ENCODE measurements at regions not wholly inside any gene's neighbourhood (a gene's known extent, or its start where the extent isn't known, plus 50 kb on each side); places are given as distances from the start of the nearest gene placed in this dataset.

DNA sequence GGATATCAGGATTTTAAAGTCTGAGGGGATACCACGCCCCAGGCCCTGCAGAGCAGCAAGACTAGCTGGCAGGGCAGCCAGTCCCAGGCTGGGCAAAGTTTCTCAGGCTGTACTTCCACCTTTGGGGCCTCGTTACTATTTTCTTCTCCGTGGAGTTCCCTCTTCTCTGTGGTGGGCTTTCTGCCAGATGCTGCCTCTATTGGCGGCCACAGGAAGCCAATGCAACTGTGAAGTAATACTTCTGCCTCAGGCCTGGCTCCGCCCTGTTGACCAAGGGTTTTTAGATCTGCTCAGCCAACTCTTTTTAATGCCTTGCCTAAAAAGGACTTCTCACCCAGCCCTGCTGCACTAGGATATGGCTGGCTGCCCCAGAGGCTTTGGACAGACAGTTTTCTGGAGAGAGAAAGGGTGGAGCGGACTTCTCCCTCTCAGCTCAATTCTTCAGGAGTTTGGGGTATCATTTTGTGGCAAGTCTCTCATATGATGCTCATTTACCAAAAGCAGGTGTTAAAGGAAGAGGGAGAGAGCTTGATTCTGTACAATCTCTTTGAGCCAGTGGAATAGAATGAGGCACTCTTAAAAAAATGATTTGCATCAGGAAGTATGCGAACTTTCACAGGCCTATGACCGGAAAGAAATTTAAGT lies 67.4 kb downstream of the HHEX start:
- WGBS (ENCODE audit: insufficient coverage, low coverage, missing lambda C conversion rate), result 2% methylated on average over 6 of the region's 8 CpGs
- Histone ChIP-seq H3K9me1 (ENCODE audit: control insufficient read depth, insufficient read depth, low read length) (no peaks in the 10 kb centered on the region), H3K27me3 (ENCODE audit: control insufficient read depth in 2 of 2, insufficient read depth in 2 of 2, low read length in 2 of 2) (no peaks in the 10 kb centered on the region), H3K4me1 (replicated peaks in 1 of 2; ENCODE audit: control insufficient read depth in 2 of 2, insufficient read depth in 2 of 2, low read length in 2 of 2) (peaks cover 15 to 62% of the 10 kb centered on the region in 2 experiments), H3K36me3 (ENCODE audit: control insufficient read depth, insufficient read depth, low read length) (no peaks in the 10 kb centered on the region), H3K27ac (ENCODE audit: extremely low read depth, low read depth, low read length) (peak overlapping the region; percentile 97), H3K4me3 (peak overlapping the region; percentile 18), H3K9ac (ENCODE audit: insufficient read depth in 1 of 2, low read depth in 2 of 2, low read length in 2 of 2) (peak overlapping the region; percentile 79 to 82), H3K9me3 (replicated peaks; ENCODE audit: control insufficient read depth, insufficient read depth, low read depth, low read length) (no peaks in the 10 kb centered on the region), H4K20me1 (replicated peaks; ENCODE audit: control insufficient read depth, insufficient read depth, low read length) (no peaks in the 10 kb centered on the region), H2AFZ (ENCODE audit: low read depth, low read length) (peak overlapping the region; percentile 68), H3K79me2 (ENCODE audit: control insufficient read depth, insufficient read depth, low read length) (peaks cover 3% of the 10 kb centered on the region; the same call in 1 of the 3 replicates), H3K4me2 (ENCODE audit: insufficient read depth, low read length) (peak overlapping the region; percentile 76)
- DNase-seq (ENCODE audit: extremely low read depth in 1 of 4, low spot score in 3 of 4) (peak; percentile 38 to 90 (median 58)), FAIRE-seq (peak; percentile 86), ATAC-seq (peak; percentile 81)
- in situ Hi-C loops (cut with MboI) (loop anchor here (5.0 kb wide), 2 partner anchors 60 to 65 kb away; no protein-coding TSS in a partner anchor), intact Hi-C loops (cut with micrococcal nuclease) (loop anchor here (1.0 to 2.0 kb wide), 2 partner anchors 72 to 164 kb away; partner anchors contain the start of gene KIF11)
- BruUV-seq (replicated peaks), result no TSS peak
- ChIA-PET POLR2A (interaction anchor here (0.5 to 2.6 kb wide), 16 partner anchors 9 to 181 kb away, joined by 3 to 9 read pairs (median 4); partner anchors contain the start of gene HHEX), CTCF (ENCODE audit: low intra/inter-chr PET ratio) (interaction anchor here (0.6 kb wide), 1 partner anchor 54 kb away, joined by 3 read pairs; no protein-coding TSS in a partner anchor)
- TF ChIP-seq, protein P1, sequence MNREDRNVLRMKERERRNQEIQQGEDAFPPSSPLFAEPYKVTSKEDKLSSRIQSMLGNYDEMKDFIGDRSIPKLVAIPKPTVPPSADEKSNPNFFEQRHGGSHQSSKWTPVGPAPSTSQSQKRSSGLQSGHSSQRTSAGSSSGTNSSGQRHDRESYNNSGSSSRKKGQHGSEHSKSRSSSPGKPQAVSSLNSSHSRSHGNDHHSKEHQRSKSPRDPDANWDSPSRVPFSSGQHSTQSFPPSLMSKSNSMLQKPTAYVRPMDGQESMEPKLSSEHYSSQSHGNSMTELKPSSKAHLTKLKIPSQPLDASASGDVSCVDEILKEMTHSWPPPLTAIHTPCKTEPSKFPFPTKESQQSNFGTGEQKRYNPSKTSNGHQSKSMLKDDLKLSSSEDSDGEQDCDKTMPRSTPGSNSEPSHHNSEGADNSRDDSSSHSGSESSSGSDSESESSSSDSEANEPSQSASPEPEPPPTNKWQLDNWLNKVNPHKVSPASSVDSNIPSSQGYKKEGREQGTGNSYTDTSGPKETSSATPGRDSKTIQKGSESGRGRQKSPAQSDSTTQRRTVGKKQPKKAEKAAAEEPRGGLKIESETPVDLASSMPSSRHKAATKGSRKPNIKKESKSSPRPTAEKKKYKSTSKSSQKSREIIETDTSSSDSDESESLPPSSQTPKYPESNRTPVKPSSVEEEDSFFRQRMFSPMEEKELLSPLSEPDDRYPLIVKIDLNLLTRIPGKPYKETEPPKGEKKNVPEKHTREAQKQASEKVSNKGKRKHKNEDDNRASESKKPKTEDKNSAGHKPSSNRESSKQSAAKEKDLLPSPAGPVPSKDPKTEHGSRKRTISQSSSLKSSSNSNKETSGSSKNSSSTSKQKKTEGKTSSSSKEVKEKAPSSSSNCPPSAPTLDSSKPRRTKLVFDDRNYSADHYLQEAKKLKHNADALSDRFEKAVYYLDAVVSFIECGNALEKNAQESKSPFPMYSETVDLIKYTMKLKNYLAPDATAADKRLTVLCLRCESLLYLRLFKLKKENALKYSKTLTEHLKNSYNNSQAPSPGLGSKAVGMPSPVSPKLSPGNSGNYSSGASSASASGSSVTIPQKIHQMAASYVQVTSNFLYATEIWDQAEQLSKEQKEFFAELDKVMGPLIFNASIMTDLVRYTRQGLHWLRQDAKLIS (CRISPR knock-in tag; IDR thresholded peaks at IDR 0.05), result peak; percentile 65; the same call in 1 of the 2 replicates
- no peak for TF ChIP-seq SMAD2 (IDR thresholded peaks at IDR 0.05; ENCODE audit: low read depth, low read length)
- no peak for TF ChIP-seq REST (IDR thresholded peaks at IDR 0.05; ENCODE audit: borderline replicate concordance)
- TF ChIP-seq REST (CRISPR knock-in tag; IDR thresholded peaks at IDR 0.05; ENCODE audit: low read depth), result 0 out of 2 replicates have a peak, but pooled peaks have one; percentile 49
- TF ChIP-seq ZNF146 (CRISPR knock-in tag; IDR thresholded peaks at IDR 0.05; ENCODE audit: unreplicated experiment), result no peak
- no peak for TF ChIP-seq MEF2D (tag; conservative IDR thresholded peaks at IDR 0.05; ENCODE audit: low read depth)
- no peak for TF ChIP-seq RBBP5 (IDR thresholded peaks at IDR 0.05; ENCODE audit: borderline replicate concordance, insufficient read depth, low read length, poor library complexity, severe bottlenecking)
- no peak for TF ChIP-seq GATAD2B (IDR thresholded peaks at IDR 0.05; ENCODE audit: borderline replicate concordance)
- TF ChIP-seq NFRKB (IDR thresholded peaks at IDR 0.05; ENCODE audit: low read depth), result no peak
- TF ChIP-seq NFIX (CRISPR knock-in tag; IDR thresholded peaks at IDR 0.05; ENCODE audit: low read depth), result peak; percentile 13; the same call in 1 of the 2 replicates

All from K562 (cell line).